GM12892 (cell line): ENCODE measurements at regions not wholly inside any gene's neighbourhood (a gene's known extent, or its start where the extent isn't known, plus 50 kb on each side); places are given as distances from the start of the nearest gene placed in this dataset.

Source experiments
- POLR2A ChIP-seq: IDR thresholded peaks from 2 replicates; pipeline ENCODE4 v1.6.1; 2011; ENCODE audit warnings: low read depth, low read length, control low read depth
- POLR2AphosphoS5 ChIP-seq: IDR thresholded peaks from 2 replicates; pipeline ENCODE4 v1.6.1; 2011; ENCODE audit warnings: low read depth, low read length, control low read depth

- TF ChIP-seq POLR2A (no peak), POLR2AphosphoS5 (no peak)
These were observed 639.0 kb upstream of the TYRP1 start for GRCh38 chr9:12054235-12054634.
